Keratinocyte (primary cell): ENCODE measurements at regions not wholly inside any gene's neighbourhood (a gene's known extent, or its start where the extent isn't known, plus 50 kb on each side); places are given as distances from the start of the nearest gene placed in this dataset.

Experiments used
- DNase-seq: peaks from one replicate; pipeline ENCODE4 v3.0.0-alpha.2; 2011; ENCODE audit warnings: low read depth, missing footprints, low spot score
- FAIRE-seq: peaks from 2 replicates; lab custom pipeline; 2011; peaks lifted over from hg19 to GRCh38; lab: Jason Lieb, UNC
- H2AFZ ChIP-seq: 2 replicates; pipeline ENCODE4 v1.6.0; 2012; ENCODE audit warnings: low read length, control low read depth, inconsistent platforms; ENCODE audit not compliant: control insufficient read depth
- H3K27ac ChIP-seq: 2 replicates; pipeline ENCODE4 v1.5.1; 2011; ENCODE audit warnings: low read length; ENCODE audit not compliant: control insufficient read depth, insufficient read depth
- H3K27me3 ChIP-seq: 3 replicates; pipeline ENCODE4 v1.6.0; 2011; ENCODE audit warnings: low read length; ENCODE audit not compliant: control insufficient read depth, insufficient read depth; ENCODE audit errors: extremely low read depth
- H3K36me3 ChIP-seq, 2 experiments: 2 replicates in 1 of 2; 3 replicates in 1 of 2; pipeline ENCODE4 v1.5.1; 2011; ENCODE audit warnings: low read length in 2 of 2, mild to moderate bottlenecking in 1 of 2; ENCODE audit not compliant: control insufficient read depth in 2 of 2, insufficient read depth in 2 of 2; ENCODE audit errors: extremely low read depth in 1 of 2
- H3K4me1 ChIP-seq: 3 replicates; pipeline ENCODE4 v1.5.1; 2011; ENCODE audit warnings: low read length; ENCODE audit not compliant: control insufficient read depth, insufficient read depth; ENCODE audit errors: extremely low read depth
- H3K4me2 ChIP-seq: 3 replicates; pipeline ENCODE4 v1.6.0; 2011; ENCODE audit warnings: low read depth, low read length; ENCODE audit not compliant: control insufficient read depth, insufficient read depth; ENCODE audit errors: extremely low read depth
- H3K4me3 ChIP-seq, 3 experiments: fragments of 200-600 bp in 1 of 3; sonication (generic) in 1 of 3; 2 replicates in 2 of 3; 3 replicates in 1 of 3; pipeline ENCODE4 v1.5.1; 2011 to 2016; ENCODE audit warnings: low read length in 3 of 3, mild to moderate bottlenecking in 3 of 3, control low read depth in 2 of 3, inconsistent platforms in 1 of 3, low read depth in 1 of 3, mixed read lengths in 1 of 3, mixed run types in 1 of 3, moderate library complexity in 1 of 3; ENCODE audit not compliant: control insufficient read depth in 2 of 3, insufficient read depth in 2 of 3; ENCODE audit errors: extremely low read depth in 1 of 3
- H3K79me2 ChIP-seq: 2 replicates; pipeline ENCODE4 v1.6.0; 2012; ENCODE audit warnings: low read length; ENCODE audit not compliant: control insufficient read depth, insufficient read depth
- H3K9ac ChIP-seq: 3 replicates; pipeline ENCODE4 v1.6.0; 2011; ENCODE audit warnings: low read length; ENCODE audit not compliant: control insufficient read depth, insufficient read depth; ENCODE audit errors: extremely low read depth
- H3K9me1 ChIP-seq: 3 replicates; pipeline ENCODE4 v1.6.0; 2011; ENCODE audit warnings: low read length; ENCODE audit not compliant: control insufficient read depth, insufficient read depth; ENCODE audit errors: extremely low read depth
- H3K9me3 ChIP-seq: 2 replicates; pipeline ENCODE4 v1.5.1; 2012; ENCODE audit warnings: low read depth, low read length; ENCODE audit not compliant: control insufficient read depth
- H4K20me1 ChIP-seq: 3 replicates; pipeline ENCODE4 v1.6.0; 2011; ENCODE audit warnings: low read length; ENCODE audit not compliant: control insufficient read depth, insufficient read depth; ENCODE audit errors: extremely low read depth
- EZH2 ChIP-seq: IDR thresholded peaks from one replicate; pipeline ENCODE4 v1.6.1; 2012; ENCODE audit warnings: inconsistent platforms, mild to moderate bottlenecking, low read length, moderate library complexity
- dilution Hi-C: fragments of 300-500 bp; cut with MboI; formaldehyde crosslinking; loops from one replicate; pipeline ENCODE4 v1.7.0; 2020; ENCODE audit warnings: low sequenced_read_pairs; ENCODE audit not compliant: extremely low pct_ligation_motif_present
- TF ChIP-seq, protein P1 (sequence below), 3 experiments: IDR thresholded peaks in 1 of 3; conservative IDR thresholded peaks in 1 of 3; optimal IDR thresholded peaks in 1 of 3; 2 replicates in 2 of 3; 3 replicates in 1 of 3; pipeline versions ENCODE3 to v1.5.1; 2011; ENCODE audit warnings: low read length in 3 of 3, mild to moderate bottlenecking in 3 of 3, moderate library complexity in 2 of 3, control low read depth in 1 of 3, inconsistent platforms in 1 of 3; ENCODE audit not compliant: insufficient read depth in 2 of 3; ENCODE audit errors: extremely low read depth in 1 of 3

DNA sequence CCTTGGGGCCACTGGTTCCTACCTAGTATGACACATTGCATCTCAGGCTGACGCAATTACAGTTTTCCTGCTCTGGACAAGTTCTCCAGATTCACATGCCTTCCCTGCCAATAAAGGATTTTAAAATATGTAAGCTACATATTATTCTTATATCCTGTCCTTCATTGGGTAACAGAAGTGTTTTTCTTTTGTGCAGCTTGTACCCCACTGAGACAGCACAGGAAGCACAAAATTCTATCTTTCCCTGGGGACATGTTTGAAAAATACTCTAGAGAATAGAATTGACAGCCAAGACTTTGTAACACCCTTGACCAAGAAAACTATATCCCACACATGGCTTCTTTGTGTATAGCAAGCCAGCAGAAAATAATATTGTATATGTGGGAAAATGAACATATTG, 456.8 kb downstream of the MAFB start:
- no peak for FAIRE-seq
- Histone ChIP-seq H3K9ac (no peak overlapping the region), H3K27ac (no peak overlapping the region), H3K4me2 (no peak overlapping the region), H3K9me1 (no peaks in the 10 kb centered on the region), H3K36me3 (no peaks in the 10 kb centered on the region), H4K20me1 (no peaks in the 10 kb centered on the region), H3K4me1 (no peaks in the 10 kb centered on the region), H2AFZ (no peak overlapping the region), H3K27me3 (no peaks in the 10 kb centered on the region), H3K79me2 (no peaks in the 10 kb centered on the region), H3K4me3 (no peak overlapping the region), H3K9me3 (no peaks in the 10 kb centered on the region)
- TF ChIP-seq EZH2: no peak
- TF ChIP-seq, protein P1, sequence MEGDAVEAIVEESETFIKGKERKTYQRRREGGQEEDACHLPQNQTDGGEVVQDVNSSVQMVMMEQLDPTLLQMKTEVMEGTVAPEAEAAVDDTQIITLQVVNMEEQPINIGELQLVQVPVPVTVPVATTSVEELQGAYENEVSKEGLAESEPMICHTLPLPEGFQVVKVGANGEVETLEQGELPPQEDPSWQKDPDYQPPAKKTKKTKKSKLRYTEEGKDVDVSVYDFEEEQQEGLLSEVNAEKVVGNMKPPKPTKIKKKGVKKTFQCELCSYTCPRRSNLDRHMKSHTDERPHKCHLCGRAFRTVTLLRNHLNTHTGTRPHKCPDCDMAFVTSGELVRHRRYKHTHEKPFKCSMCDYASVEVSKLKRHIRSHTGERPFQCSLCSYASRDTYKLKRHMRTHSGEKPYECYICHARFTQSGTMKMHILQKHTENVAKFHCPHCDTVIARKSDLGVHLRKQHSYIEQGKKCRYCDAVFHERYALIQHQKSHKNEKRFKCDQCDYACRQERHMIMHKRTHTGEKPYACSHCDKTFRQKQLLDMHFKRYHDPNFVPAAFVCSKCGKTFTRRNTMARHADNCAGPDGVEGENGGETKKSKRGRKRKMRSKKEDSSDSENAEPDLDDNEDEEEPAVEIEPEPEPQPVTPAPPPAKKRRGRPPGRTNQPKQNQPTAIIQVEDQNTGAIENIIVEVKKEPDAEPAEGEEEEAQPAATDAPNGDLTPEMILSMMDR (optimal IDR thresholded peaks at IDR 0.05 in 1 of 3, IDR thresholded peaks at IDR 0.05 in 1 of 3, conservative IDR thresholded peaks at IDR 0.05 in 1 of 3; ENCODE audit: extremely low read depth in 1 of 3, insufficient read depth in 2 of 3, low read length in 3 of 3): no peak
- DNase-seq: no peak
- dilution Hi-C loops: no loop called here

DNA sequence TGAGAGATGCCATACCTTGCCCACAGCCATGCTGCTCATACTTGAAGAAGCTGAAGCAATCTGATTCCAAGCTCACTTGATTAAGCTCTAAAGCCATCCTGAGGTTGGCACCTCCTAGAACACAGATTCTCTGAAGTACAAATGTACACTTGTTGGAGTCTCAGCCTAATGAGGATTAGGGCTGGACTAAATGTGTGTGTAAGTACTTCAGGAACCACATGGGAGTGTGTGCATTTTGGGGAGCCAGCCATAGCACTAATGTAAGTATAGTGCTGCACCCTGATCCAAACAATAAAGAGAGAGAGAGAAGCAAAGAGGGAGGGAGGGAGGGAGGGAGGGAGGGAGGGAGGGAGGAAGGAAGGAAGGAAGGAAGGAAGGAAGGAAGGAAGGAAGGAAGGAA, 458.6 kb downstream of the MAFB start:
- dilution Hi-C loops: no loop called here
- Histone ChIP-seq H3K79me2 (no peaks in the 10 kb centered on the region), H3K27ac (no peak overlapping the region), H3K27me3 (no peaks in the 10 kb centered on the region), H3K36me3 (no peaks in the 10 kb centered on the region), H3K9me3 (no peaks in the 10 kb centered on the region), H4K20me1 (no peaks in the 10 kb centered on the region), H3K4me1 (no peaks in the 10 kb centered on the region), H3K9ac (no peak overlapping the region), H2AFZ (no peak overlapping the region), H3K9me1 (no peaks in the 10 kb centered on the region), H3K4me2 (no peak overlapping the region), H3K4me3 (no peak overlapping the region)
- DNase-seq (no peak), FAIRE-seq (no peak)
- no peak for TF ChIP-seq EZH2
- TF ChIP-seq, protein P1 (optimal IDR thresholded peaks at IDR 0.05 in 1 of 3, IDR thresholded peaks at IDR 0.05 in 1 of 3, conservative IDR thresholded peaks at IDR 0.05 in 1 of 3; ENCODE audit: extremely low read depth in 1 of 3, insufficient read depth in 2 of 3, low read length in 3 of 3): no peak
